Neuronal stem cell (in vitro differentiated cells): ENCODE measurements at regions not wholly inside any gene's neighbourhood (a gene's known extent, or its start where the extent isn't known, plus 50 kb on each side); places are given as distances from the start of the nearest gene placed in this dataset.

Source experiments
- DNase-seq: peaks from one replicate; pipeline ENCODE4 v3.0.0-alpha.2; 2013; ENCODE audit warnings: low spot score
- H2AFZ ChIP-seq: one replicate; pipeline ENCODE4 v1.6.1; 2013; ENCODE audit warnings: mild to moderate bottlenecking, low read length, inconsistent platforms
- H2AK5ac ChIP-seq: 2 replicates; pipeline ENCODE4 v1.6.1; 2013; ENCODE audit warnings: low read depth, mild to moderate bottlenecking, inconsistent platforms, low read length, moderate library complexity, mixed read lengths
- H2BK120ac ChIP-seq: 2 replicates; pipeline ENCODE4 v1.6.1; 2013; ENCODE audit warnings: low read depth, mild to moderate bottlenecking, inconsistent platforms, low read length, moderate library complexity, mixed read lengths
- H2BK12ac ChIP-seq: one replicate; pipeline ENCODE4 v1.6.1; 2013; ENCODE audit warnings: low read length, inconsistent platforms
- H2BK15ac ChIP-seq: 2 replicates; pipeline ENCODE4 v1.6.1; 2013; ENCODE audit warnings: mild to moderate bottlenecking, low read length, inconsistent platforms, mixed read lengths
- H2BK5ac ChIP-seq: one replicate; pipeline ENCODE4 v1.6.1; 2013; ENCODE audit warnings: inconsistent platforms, mild to moderate bottlenecking, low read length, moderate library complexity
- H3K14ac ChIP-seq: one replicate; pipeline ENCODE4 v1.6.1; 2013; ENCODE audit warnings: low read length, inconsistent platforms
- H3K18ac ChIP-seq: 2 replicates; pipeline ENCODE4 v1.6.1; 2013; ENCODE audit warnings: low read length, inconsistent platforms
- H3K23ac ChIP-seq: 2 replicates; pipeline ENCODE4 v1.6.1; 2013; ENCODE audit warnings: low read depth, mild to moderate bottlenecking, mixed read lengths, low read length, inconsistent platforms; ENCODE audit not compliant: poor library complexity
- H3K27ac ChIP-seq: replicated peaks from 3 replicates; pipeline ENCODE4 v1.5.1; 2013; ENCODE audit warnings: low read length, inconsistent platforms
- H3K27me3 ChIP-seq, 3 experiments: 2 replicates each; pipeline ENCODE4 v1.6.1; 2013; ENCODE audit warnings: low read length in 3 of 3, mild to moderate bottlenecking in 2 of 3, inconsistent platforms in 1 of 3, low read depth in 1 of 3, mixed read lengths in 1 of 3, moderate library complexity in 1 of 3; ENCODE audit not compliant: control insufficient read depth in 3 of 3, insufficient read depth in 3 of 3
- H3K36me3 ChIP-seq, 2 donors: replicated peaks in 1 of 2; 2 replicates each; pipeline ENCODE4 v1.6.1; 2013; ENCODE audit warnings: low read length in 2 of 2; ENCODE audit not compliant: control insufficient read depth in 2 of 2, insufficient read depth in 2 of 2
- H3K4ac ChIP-seq: 2 replicates; pipeline ENCODE4 v1.6.1; 2013; ENCODE audit warnings: inconsistent platforms, mild to moderate bottlenecking, low read length, moderate library complexity
- H3K4me1 ChIP-seq, 2 donors: 1 replicate in 1 of 2; 2 replicates in 1 of 2; pipeline ENCODE4 v1.6.1; 2013; ENCODE audit warnings: low read length in 2 of 2, low read depth in 1 of 2; ENCODE audit not compliant: control insufficient read depth in 2 of 2, insufficient read depth in 1 of 2
- H3K4me2 ChIP-seq: one replicate; pipeline ENCODE4 v1.6.1; 2013; ENCODE audit warnings: mild to moderate bottlenecking, low read length, inconsistent platforms; ENCODE audit not compliant: insufficient read depth, poor library complexity, severe bottlenecking
- H3K4me3 ChIP-seq, 2 donors: 2 replicates each; pipeline ENCODE4 v1.5.1; 2013; ENCODE audit warnings: low read length in 2 of 2, mild to moderate bottlenecking in 2 of 2, inconsistent platforms in 1 of 2, moderate library complexity in 1 of 2
- H3K79me1 ChIP-seq: one replicate; pipeline ENCODE4 v1.6.1; 2013; ENCODE audit warnings: low read depth, mild to moderate bottlenecking, inconsistent platforms, low read length, moderate library complexity
- H3K9ac ChIP-seq: one replicate; pipeline ENCODE4 v1.6.1; 2013; ENCODE audit warnings: mild to moderate bottlenecking, low read depth, low read length, inconsistent platforms; ENCODE audit not compliant: poor library complexity
- H3K9me3 ChIP-seq, 2 donors: replicated peaks in 1 of 2; 2 replicates each; pipeline versions ENCODE3 to v1.6.1; 2013; ENCODE audit warnings: low read length in 2 of 2, mild to moderate bottlenecking in 2 of 2, inconsistent platforms in 1 of 2, low read depth in 1 of 2, mixed read lengths in 1 of 2, moderate library complexity in 1 of 2; ENCODE audit not compliant: control insufficient read depth in 2 of 2, insufficient read depth in 1 of 2
- H4K8ac ChIP-seq: one replicate; pipeline ENCODE4 v1.6.1; 2013; ENCODE audit warnings: low read depth, mild to moderate bottlenecking, inconsistent platforms, low read length, moderate library complexity
- H4K91ac ChIP-seq: one replicate; pipeline ENCODE4 v1.6.1; 2013; ENCODE audit warnings: low read length, low read depth, mild to moderate bottlenecking, inconsistent platforms; ENCODE audit not compliant: poor library complexity
- WGBS, 2 donors: extraction: QIAGEN DNeasy Blood & Tissue Kit; methylation state at CpG; one replicate each; pipeline ENCODE4 v1.1.7; 2013; ENCODE audit warnings: missing lambda C conversion rate in 2 of 2, mixed read lengths in 1 of 2; ENCODE audit not compliant: insufficient read length in 2 of 2, insufficient replicate concordance in 1 of 2; ENCODE audit errors: extremely low coverage in 2 of 2; 5-methylcytosine and 5-hydroxymethylcytosine counted together

DNA sequence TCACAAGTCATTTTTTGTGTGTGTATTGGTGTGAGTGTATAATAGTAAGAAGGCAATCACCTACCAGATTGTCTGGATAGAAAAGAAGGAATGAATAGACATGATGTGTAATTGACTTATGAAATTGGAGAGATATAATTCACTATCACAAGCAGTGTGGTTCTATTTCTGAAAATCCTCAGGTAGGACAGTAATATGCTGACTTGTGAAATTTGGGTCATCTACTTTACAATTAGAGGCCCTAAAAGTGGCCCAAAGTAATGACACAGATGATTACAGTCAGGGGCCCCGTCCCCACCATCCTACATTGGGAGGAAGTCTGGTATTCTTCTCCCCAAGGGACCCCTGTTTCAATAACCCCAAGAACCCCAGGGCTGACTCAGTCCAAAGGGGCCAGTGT, 73.6 kb upstream of the SELENOK start:
- H2BK15ac ChIP-seq = no peak overlapping the region
- H2AFZ ChIP-seq = no peak overlapping the region
- H2BK120ac ChIP-seq = no peak overlapping the region
- no peaks in the 10 kb centered on the region for H3K27me3 ChIP-seq
- H4K91ac ChIP-seq = no peak overlapping the region
- no peak overlapping the region for H3K4me2 ChIP-seq
- H3K79me1 ChIP-seq = no peaks in the 10 kb centered on the region
- H3K9ac ChIP-seq = no peak overlapping the region
- no peak overlapping the region for H2BK12ac ChIP-seq
- H3K23ac ChIP-seq = no peak overlapping the region
- H3K36me3 ChIP-seq = no peaks in the 10 kb centered on the region
- H3K18ac ChIP-seq = no peak overlapping the region
- DNase-seq = no peak
- H3K9me3 ChIP-seq = peaks cover 0 to 4% of the 10 kb centered on the region in 2 donors
- H3K14ac ChIP-seq = no peak overlapping the region
- no peak overlapping the region for H2BK5ac ChIP-seq
- no CpG with 5 or more reads among the region's 1 CpG for WGBS, 2 donors
- H3K27ac ChIP-seq = no peak overlapping the region
- H3K4ac ChIP-seq = no peak overlapping the region
- no peak overlapping the region for H3K4me3 ChIP-seq
- no peak overlapping the region for H2AK5ac ChIP-seq
- no peak overlapping the region for H4K8ac ChIP-seq
- H3K4me1 ChIP-seq = no peaks in the 10 kb centered on the region

DNA sequence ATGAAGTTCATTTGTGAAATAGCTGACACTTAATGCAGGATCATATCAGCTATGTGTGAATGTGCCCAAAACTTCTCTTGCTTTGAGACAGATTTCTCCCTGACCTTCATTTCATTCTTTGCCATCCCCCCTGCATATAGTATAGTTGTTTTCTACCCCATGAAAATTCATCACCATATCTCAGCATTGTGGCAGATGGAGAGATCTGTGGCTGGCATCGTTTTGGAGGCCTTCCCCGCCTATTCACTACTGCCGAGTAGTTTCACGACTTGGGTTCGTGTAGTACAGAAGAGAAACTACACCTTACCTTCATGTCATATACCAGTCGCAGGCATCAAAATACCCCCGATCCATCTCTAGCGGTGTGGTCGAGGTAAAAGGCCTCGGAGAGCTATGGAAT, 66.2 kb upstream of the SELENOK start:
- Histone ChIP-seq H4K91ac (no peak overlapping the region), H2AK5ac (no peak overlapping the region), H3K9me3 (no peaks in the 10 kb centered on the region), H3K4me1 (no peaks in the 10 kb centered on the region), H3K14ac (no peak overlapping the region), H4K8ac (no peak overlapping the region), H2BK12ac (no peak overlapping the region), H3K4me3 (no peak overlapping the region), H3K4ac (no peak overlapping the region), H2BK5ac (no peak overlapping the region), H3K4me2 (no peak overlapping the region), H3K18ac (no peak overlapping the region), H3K9ac (no peak overlapping the region), H3K36me3 (no peaks in the 10 kb centered on the region), H3K79me1 (no peaks in the 10 kb centered on the region), H2BK15ac (no peak overlapping the region), H3K23ac (no peak overlapping the region), H3K27ac (no peak overlapping the region), H2BK120ac (no peak overlapping the region), H3K27me3 (peaks cover 0 to 3% (median 0%) of the 10 kb centered on the region in 3 experiments), H2AFZ (no peak overlapping the region)
- no peak for DNase-seq
- no CpG with 5 or more reads among the region's 10 CpGs for WGBS, 2 donors

DNA sequence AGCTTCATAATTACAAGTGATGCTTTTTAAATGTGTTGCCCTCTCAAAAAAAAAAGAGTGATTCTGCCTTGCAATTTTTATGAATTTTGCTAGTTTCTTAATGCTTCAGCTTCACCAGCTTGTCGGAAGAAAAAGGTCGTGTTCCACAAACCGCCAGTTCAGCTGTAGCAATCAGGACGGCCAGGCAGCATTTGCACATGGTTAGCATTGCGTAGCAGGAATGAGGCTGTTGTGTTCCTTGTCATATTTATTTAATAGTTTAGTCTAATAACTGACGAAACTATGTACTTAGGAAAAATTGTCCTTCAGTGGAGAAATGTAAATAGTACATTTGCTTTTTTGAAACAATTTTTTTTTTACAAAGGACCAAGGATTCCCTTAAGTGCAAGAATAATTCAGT, 64.9 kb upstream of the SELENOK start:
- H3K23ac ChIP-seq = no peak overlapping the region
- H3K27me3 ChIP-seq = peaks cover 0 to 3% (median 0%) of the 10 kb centered on the region in 3 experiments
- no peak overlapping the region for H2BK120ac ChIP-seq
- H3K4me3 ChIP-seq = no peak overlapping the region
- no peak overlapping the region for H3K4ac ChIP-seq
- H2AK5ac ChIP-seq = no peak overlapping the region
- no peak overlapping the region for H3K9ac ChIP-seq
- H2AFZ ChIP-seq = no peak overlapping the region
- no peaks in the 10 kb centered on the region for H3K9me3 ChIP-seq
- H3K14ac ChIP-seq = no peak overlapping the region
- H2BK15ac ChIP-seq = no peak overlapping the region
- H4K91ac ChIP-seq = no peak overlapping the region
- H3K4me2 ChIP-seq = no peak overlapping the region
- no peaks in the 10 kb centered on the region for H3K36me3 ChIP-seq
- H3K27ac ChIP-seq = no peak overlapping the region
- H2BK5ac ChIP-seq = no peak overlapping the region
- no peaks in the 10 kb centered on the region for H3K4me1 ChIP-seq
- no peak for DNase-seq
- H2BK12ac ChIP-seq = no peak overlapping the region
- WGBS, 2 donors = no CpG with 5 or more reads among the region's 6 CpGs
- no peak overlapping the region for H4K8ac ChIP-seq
- no peak overlapping the region for H3K18ac ChIP-seq
- no peaks in the 10 kb centered on the region for H3K79me1 ChIP-seq

DNA sequence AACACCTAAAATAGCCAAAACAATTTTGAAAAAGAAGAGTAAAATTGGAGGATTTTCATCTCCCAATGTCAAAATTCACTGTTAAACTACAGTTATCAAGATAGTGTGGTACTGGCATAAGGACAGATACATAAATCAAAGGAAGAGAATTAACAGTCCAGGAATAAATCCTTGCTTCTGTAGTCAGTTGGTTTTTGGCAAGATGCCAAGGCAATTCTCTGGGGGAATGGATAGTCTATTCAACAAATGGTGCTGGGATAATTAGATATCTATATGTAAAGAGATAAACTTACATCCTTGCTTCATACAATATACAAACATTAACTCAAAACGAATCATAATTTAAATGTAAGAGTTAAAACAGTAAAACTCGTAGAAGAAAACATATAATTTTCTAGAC, 57.9 kb upstream of the SELENOK start:
- no peak overlapping the region for H2AFZ ChIP-seq

More for the DNA sequence above, 57.9 kb upstream of the SELENOK start:
- Histone ChIP-seq H3K9ac (no peak overlapping the region), H3K9me3 (peaks cover 0 to 2% of the 10 kb centered on the region in 2 donors), H3K4ac (no peak overlapping the region), H3K4me3 (no peak overlapping the region), H3K23ac (no peak overlapping the region), H3K36me3 (no peaks in the 10 kb centered on the region), H2BK5ac (no peak overlapping the region), H3K14ac (no peak overlapping the region), H3K79me1 (no peaks in the 10 kb centered on the region), H2BK120ac (no peak overlapping the region), H2AK5ac (no peak overlapping the region), H4K8ac (no peak overlapping the region), H3K27ac (no peak overlapping the region), H3K27me3 (no peaks in the 10 kb centered on the region), H4K91ac (no peak overlapping the region), H2BK12ac (no peak overlapping the region), H3K18ac (no peak overlapping the region), H2BK15ac (no peak overlapping the region), H3K4me2 (no peak overlapping the region), H3K4me1 (no peaks in the 10 kb centered on the region)
- DNase-seq = no peak
- WGBS, 2 donors = no CpG with 5 or more reads among the region's 2 CpGs
